ENCODE measurements at regions not wholly inside any gene's neighbourhood (a gene's known extent, or its start where the extent isn't known, plus 50 kb on each side); places are given as distances from the start of the nearest gene placed in this dataset.

GRCh38 chr12:85661461-85662206 lies 174.6 kb downstream of the RASSF9 start:
- H3K27ac ChIP-seq = no peak overlapping the region
- no peak overlapping the region for H3K4me3 ChIP-seq

GRCh38 chr12:85662207-85662602 lies 174.0 kb downstream of the RASSF9 start:
- H3K27ac ChIP-seq = no peak overlapping the region
- no peak overlapping the region for H3K4me3 ChIP-seq

DNA sequence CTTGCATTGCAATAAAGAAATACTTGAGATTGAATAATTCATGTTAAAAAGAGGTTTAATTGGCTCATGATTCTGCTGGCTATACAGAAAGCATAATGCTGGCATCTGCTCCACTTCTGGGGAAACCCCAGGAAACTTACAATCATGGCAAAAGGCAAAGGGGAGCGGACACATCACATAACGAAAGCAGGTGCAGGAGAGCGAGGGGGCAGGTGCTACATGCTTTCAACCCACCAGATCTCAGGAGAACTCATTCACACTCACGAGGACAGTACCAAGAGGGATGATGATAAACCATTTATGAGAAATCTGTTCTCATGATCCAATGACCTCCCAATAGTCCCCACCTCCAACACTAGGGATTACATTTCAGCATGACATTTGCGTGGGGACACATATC lies 172.6 kb downstream of the RASSF9 start:
- Histone ChIP-seq H3K4me3 (no peak overlapping the region), H3K27ac (no peak overlapping the region)

DNA sequence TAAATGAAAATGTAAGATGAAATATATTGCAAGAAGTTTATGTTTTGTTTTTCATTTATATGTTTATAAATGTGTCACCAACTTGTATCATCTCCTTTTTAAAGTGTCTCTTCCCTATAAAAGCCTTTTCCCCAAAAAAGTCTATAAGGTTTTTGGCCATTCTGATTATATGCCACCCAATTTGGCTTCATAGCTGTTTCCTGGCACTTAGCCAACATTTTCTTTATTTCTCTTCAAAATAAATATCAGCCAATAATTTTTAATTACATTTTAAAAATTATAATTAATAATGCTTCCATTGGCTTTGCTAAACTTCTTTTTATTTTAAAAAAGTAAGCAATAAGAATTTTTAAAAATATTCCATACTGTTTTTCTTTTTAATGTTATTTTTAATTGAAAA lies 171.8 kb downstream of the RASSF9 start:
- Histone ChIP-seq H3K27ac (no peak overlapping the region), H3K4me3 (no peak overlapping the region)

DNA sequence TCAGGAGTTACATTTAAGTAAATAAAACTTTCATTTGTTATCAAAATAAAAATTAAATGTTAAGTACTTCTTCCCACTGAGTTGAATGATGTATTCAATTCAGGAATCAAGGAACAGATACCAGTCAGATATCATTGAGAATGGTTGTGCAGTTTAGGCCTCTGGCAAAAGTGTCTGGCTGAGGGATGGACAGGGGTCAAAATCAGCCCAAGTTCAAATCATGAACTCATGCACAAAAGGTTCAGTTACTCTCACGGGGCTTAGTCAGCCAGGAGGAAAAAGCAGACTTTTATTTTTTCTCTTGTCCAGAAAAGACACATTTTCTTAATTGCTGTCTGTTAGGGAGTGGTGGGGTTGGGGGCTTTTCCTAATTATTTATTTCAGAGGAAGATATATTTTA lies 166.3 kb downstream of the RASSF9 start:
- H3K27ac ChIP-seq = no peak overlapping the region
- H3K4me3 ChIP-seq = no peak overlapping the region

DNA sequence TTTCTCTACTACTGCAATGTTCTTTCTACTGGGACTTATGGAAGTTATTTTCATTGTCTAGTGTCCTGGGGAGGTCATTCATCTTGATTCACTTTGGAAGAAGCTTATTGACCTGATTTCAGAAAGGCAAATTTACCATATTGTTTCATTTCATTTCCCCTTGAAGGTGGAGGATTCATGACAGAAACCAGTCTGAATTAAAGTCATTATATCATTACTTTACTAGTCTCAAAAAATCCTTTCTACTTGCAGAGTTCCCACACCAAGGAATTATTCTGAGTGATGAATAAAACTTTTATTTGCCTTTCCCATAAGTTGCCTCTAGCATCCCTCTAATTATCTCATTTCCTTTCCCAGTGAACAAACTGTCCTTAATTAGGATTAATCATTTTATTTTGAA lies 163.8 kb downstream of the RASSF9 start:
- no peak overlapping the region for H3K27ac ChIP-seq
- no peak overlapping the region for H3K4me3 ChIP-seq

DNA sequence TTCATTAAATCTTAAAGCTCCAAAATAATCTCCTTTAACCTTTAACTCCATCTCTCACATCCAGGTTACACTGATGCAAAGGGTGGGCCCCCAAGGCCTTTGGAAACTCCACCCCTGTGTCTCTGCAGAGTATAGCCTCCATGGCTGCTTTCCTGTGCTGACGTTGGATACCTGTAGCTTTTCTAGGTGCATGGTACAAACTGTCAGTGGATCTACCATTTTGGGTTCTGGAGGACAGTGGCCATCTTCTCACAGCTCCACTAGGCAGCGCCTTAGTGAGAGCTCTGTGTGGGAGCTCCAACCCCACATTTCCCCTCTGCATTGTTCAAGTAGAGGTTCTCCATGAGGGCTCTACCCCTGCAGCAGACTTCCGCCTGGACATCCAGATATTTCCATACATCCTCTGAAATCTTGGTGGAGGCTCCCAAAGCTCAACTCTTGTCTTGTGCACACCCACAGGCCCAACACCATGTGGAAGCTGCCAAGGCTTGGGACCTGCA lies 162.2 kb downstream of the RASSF9 start:
- H3K4me3 ChIP-seq = no peak overlapping the region

DNA sequence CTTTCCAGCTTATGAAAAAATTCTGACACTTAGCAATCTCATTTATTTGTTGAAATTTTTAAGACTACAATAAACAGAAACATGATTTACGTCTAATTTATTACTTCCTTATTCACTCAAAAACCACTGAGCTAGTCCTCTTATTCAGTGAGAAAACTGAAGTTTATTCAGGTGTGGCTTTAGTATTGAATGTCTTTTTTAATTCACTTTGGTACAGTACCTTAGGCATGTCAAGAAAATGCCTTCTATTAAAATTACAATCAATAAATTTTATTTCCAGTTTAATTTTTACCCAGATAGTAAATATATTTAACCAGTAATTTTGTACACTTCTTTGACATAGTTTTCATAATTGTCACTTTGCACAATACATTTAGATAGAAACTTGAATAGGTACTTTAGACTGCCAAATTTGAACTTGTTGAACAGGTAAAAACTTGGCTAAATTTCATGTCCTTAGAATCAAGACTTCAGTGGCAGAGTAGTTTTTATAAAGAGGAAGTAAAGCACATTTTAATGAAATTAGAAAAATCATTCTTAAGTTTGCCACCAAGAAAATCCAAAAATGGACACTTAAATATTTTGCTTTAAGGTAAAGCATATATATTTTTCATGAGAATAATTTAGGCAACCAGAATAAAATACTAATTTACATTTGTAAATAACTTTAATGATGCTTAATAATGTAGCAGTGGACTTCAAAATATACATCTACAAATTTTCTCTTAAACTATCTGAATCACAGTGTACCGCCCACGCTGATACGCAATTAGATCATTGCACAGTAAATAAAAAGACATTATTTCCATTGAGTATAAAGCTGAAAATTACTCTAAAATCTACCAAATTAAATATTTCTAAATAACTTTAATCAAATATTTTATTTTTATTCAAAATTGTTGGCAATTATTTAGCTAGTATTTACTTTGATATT lies 159.1 kb downstream of the RASSF9 start:
- Histone ChIP-seq H3K27ac (no peak overlapping the region), H3K4me3 (no peak overlapping the region)

More for the DNA sequence above, 162.2 kb downstream of the RASSF9 start:
- no peak overlapping the region for H3K27ac ChIP-seq

- Histone ChIP-seq H3K4me3 (no peak overlapping the region), H3K27ac (no peak overlapping the region)
Observed at GRCh38 chr12:85679296-85679695, 156.9 kb downstream of the RASSF9 start.

DNA sequence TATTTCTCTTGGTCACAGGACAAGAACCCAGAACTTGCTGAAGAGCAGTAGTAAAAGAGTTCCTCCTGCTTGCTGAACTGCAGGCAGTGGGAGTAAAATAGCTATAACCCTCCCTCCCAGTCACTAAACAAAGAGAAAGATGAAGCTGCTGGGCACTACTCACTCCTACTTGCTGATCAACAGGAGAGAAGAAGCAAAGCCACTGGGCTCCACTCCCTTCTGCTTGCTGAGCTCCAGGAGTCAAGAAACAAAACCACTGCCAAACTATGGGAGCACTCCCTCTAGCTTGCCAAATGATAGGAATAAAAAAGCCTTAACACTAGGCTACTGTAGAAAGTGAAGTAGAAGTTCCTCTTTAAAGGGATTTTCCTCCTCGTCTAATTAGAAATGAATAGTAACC lies 155.3 kb downstream of the RASSF9 start:
- Histone ChIP-seq H3K4me3 (no peak overlapping the region), H3K27ac (no peak overlapping the region)

GRCh38 chr12:85681333-85681732 lies 154.9 kb downstream of the RASSF9 start:
- no peak overlapping the region for H3K4me3 ChIP-seq
- H3K27ac ChIP-seq = no peak overlapping the region

DNA sequence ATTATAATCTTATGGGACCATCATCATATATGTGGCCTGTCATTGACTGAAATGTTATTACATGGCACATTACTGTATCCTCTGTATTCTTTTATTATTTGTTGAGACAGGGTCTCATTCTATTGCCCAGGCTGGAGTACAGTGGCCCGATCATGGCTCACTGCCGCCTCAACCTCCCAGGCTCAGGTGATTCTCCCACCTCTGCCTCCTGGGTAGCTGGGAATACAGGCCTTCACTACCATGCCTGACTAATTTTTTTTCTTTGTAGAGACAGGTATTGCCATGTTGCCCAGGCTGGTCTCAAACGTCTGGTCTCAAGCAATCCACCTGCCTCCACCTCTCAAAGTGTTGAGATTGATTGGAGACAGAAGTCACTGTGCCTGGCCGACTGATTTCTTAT lies 153.2 kb downstream of the RASSF9 start:
- no peak overlapping the region for H3K4me3 ChIP-seq
- no peak overlapping the region for H3K27ac ChIP-seq

- no peak overlapping the region for H3K27ac ChIP-seq
- no peak overlapping the region for H3K4me3 ChIP-seq
Observed at GRCh38 chr12:85688837-85689236, 147.4 kb downstream of the RASSF9 start.

GRCh38 chr12:85690146-85690545 lies 146.1 kb downstream of the RASSF9 start:
- Histone ChIP-seq H3K27ac (no peak overlapping the region), H3K4me3 (no peak overlapping the region)

- Histone ChIP-seq H3K4me3 (no peak overlapping the region), H3K27ac (no peak overlapping the region)
Observed at GRCh38 chr12:85693093-85693665, 143.0 kb downstream of the RASSF9 start.

- Histone ChIP-seq H3K27ac (no peak overlapping the region), H3K4me3 (no peak overlapping the region)
Observed at GRCh38 chr12:85695097-85695715, 141.0 kb downstream of the RASSF9 start.

- H3K27ac ChIP-seq = no peak overlapping the region
- no peak overlapping the region for H3K4me3 ChIP-seq
Observed at GRCh38 chr12:85697003-85697402, 139.2 kb downstream of the RASSF9 start.

DNA sequence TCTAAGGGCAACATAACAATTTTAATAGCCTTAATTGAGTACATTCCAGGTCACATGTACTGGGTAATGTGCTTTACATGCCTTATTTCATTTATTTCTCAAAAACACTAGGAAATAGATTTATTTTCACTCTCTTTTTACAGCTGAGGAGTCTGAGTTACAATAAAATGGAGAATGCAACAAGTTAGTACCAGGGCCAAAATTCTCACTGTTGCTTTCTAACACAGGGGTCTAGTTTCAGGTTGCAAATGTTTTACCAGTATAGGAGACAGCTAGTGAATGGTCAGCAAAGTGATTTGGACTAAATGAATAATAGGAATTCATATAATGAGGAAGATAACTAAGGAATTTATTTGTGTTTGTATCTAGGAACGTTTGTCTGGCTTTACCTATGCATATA lies 137.3 kb downstream of the RASSF9 start:
- H3K27ac ChIP-seq = no peak overlapping the region

DNA sequence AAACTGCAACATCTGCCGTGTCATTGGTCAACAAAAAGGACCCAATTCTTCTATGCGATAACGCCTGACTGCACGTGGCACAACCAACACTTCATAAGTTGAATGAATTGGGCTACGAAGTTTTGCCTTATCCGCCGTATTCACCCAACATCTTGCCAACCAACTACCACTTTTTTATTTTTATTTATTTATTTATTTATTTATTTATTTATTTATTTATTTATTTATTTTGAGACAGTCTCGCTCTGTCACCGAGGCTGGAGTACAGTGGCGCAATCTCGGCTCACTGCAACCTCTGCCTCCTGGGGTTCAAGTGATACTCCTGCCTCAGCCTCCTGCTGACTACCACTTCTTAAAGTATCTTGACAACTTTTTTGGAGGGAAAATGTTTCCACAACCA lies 127.4 kb downstream of the RASSF9 start:
- Histone ChIP-seq H3K4me3 (no peak overlapping the region), H3K27ac (no peak overlapping the region)

More for the DNA sequence above, 137.3 kb downstream of the RASSF9 start:
- H3K4me3 ChIP-seq = no peak overlapping the region

Data from skin epidermis (tissue), 12 donors.